ENCODE measurements at regions not wholly inside any gene's neighbourhood (a gene's known extent, or its start where the extent isn't known, plus 50 kb on each side); places are given as distances from the start of the nearest gene placed in this dataset.
"Not testable (repeated sequence)": the region's sequence is repeated elsewhere in the genome, so short reads cannot be mapped to it uniquely, and the experiment has no call there.

DNA sequence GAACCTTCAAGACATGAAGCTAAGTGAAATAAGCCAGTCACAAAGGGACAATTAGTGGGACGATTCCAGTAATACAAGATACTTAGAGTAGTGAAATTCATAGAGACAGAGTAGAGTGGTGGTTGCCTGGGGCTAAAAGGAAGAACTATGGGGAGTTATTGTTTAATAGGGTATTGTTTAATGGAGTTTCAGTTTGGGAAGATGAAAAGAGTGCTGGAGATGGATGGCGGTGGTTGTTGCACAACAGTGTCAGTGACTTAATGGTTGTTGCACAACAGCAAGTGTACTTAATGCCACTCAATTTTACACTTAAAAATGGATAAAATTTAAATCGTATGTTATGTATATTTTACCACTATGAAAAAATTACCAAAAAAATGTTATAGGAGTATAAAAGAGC is 209.7 kb upstream of the TENT5A start:
- DNase-seq (ENCODE audit: low read depth): no peak

DNA sequence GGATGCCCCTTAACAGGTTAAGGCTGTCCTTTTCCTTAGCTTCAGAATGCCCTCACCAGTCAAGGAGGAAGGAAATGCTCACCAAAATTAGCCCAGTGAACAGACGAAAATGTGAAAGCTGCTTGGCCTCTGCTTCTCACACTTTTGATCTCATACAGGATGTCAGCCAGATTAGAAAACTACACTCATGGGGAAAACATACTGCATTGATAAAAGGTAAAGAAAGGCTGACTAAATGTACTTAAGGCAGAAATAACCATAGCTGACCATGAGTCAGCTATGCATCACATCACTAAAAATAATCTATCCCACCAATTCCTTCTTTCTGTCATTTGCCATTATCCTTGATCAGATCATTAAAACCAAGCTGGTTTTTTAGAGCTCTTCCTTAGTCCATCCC is 198.4 kb upstream of the TENT5A start:
- peak; percentile 71 for DNase-seq (ENCODE audit: low read depth)

GRCh38 chr6:81948861-81949260 is 196.4 kb upstream of the TENT5A start:
- no peak for DNase-seq (ENCODE audit: low read depth)

DNA sequence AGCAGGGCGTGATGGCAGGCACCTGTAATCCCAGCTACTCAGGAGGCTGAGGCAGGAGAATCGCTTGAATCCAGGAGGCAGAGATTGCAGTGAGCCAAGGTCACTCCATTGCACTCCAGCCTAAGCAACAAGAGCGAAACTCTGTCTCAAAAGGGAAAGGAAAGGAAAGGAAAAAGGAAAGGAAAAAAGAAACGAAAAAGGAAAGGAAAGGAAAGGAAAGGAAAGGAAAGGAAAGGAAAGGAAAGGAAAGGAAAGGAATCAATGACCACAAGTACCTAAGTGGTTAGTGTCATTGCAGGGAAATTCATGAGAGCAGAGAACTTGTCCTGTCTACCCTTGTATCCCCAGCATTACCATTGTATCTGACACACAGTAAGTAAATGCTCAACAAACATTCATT is 195.7 kb upstream of the TENT5A start:
- DNase-seq (ENCODE audit: low read depth): not testable (repeated sequence)

GRCh38 chr6:81944661-81945060 is 192.2 kb upstream of the TENT5A start:
- DNase-seq (ENCODE audit: low read depth): no peak

DNA sequence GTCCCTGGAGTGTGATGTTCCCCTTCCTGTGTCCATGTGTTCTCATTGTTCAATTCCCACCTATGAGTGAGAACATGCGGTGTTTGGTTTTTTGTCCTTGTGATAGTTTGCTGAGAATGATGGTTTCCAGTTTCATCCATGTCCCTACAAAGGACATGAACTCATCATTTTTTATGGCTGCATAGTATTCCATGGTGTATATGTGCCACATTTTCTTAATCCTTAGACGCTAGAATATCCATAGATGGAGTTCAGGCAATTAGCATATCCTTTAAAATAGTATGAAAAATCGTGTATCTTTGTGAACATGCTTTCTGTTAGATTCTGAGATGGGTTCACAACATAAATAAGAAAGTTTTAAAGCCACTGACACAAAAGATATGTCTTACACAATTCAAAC is 190.4 kb upstream of the TENT5A start:
- not testable (repeated sequence) for DNase-seq (ENCODE audit: low read depth)

GRCh38 chr6:81942067-81942370 is 189.5 kb upstream of the TENT5A start:
- no peak for DNase-seq (ENCODE audit: low read depth)

DNA sequence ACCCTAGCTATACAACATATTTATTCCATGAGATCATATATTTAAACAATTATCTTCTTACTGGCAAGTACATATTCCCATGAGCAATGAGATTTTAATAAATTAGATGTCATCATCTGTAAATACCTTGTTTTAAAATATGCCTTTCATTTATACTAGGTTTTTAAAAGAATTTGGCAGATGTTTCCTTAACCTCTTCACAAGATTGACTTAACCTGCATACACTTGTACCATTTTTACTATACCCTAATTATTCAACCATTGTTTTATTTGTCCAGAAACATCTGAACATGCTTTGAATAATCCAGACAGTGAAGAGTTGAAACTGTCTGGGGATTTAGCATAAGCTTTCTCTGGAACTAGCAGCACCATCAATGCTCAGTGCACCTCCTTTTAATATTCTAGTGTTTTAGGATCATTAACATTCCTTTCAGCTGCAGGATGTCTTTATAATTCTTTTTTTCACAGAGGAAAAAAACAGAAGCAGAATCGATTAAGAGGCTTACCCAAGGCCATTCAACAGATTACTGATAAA is 188.0 kb upstream of the TENT5A start:
- no peak for DNase-seq (ENCODE audit: low read depth)

- no peak for DNase-seq (ENCODE audit: low read depth)
Measured at GRCh38 chr6:81939766-81940165, 187.3 kb upstream of the TENT5A start.

DNA sequence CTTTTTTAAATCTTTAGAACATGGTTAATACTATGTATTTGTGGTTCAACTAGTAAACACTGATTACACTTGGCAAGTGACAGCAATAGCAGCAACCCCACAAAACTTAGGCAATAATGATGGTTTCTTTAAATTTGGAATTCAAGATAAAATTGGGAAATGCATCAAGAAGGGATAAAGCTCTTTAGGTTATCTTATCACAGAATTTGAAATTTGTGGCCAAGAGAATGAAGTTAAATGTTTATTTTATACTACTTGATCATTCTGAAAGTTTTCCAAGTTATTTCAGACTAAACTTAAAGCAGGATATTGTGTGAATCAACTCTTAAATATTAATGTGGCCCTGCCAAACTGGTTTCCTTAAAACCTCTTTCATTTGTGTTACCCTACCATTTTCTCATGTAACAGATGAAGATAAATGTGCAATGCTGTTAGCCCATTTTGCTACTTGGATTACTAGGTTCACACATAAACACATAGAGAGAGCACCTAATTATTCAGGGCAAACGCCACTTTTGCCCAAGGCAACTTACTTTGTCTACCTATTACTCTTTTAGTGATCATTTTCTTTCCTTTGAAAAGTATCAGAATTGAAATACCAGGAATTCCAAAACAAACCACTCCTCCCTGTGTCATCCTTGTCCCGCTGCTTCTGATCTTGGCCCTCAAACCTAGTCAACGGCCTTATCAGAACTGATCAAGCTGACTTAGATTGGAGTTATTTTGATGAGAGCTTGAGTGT is 186.7 kb upstream of the TENT5A start:
- peak; percentile 38 for DNase-seq (ENCODE audit: low read depth)

DNA sequence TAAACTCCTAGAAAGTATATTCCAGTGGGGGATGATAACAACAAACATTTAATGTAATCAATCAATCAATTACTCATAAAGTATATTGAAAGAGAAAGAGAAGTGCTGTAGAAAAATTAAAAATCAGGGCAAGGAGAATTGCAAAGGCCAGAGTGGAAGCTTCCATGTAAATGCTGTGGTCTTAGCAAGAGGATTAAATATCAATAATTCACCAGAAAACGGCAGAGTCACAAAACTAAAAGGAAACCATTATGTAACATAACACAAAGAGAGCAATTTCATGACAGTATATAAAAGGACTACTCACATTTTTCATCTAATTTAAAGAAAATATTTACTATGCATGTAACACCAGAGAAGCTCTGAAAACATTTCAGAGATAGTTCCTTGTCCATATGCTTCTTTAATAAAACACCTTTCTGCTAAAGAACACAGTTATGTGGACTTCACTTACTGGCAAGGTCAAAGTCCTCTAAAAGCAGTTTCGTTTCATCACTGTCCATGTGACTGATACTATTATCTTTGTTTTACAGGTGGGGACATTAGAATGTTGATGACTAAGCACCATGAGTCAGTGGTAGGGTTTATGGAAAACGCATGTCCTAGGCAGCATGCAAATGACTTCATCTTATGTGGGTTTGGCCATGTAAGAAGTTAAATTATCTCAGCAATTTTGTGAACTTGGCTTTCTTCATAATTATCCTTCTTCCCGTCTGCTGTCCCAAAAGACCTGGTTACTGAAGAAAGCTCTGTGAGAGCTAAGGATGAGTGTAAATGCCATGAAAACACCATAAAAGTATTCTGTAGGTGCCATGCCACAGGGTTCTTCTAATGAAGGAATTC is 185.8 kb upstream of the TENT5A start:
- peak; percentile 99 for DNase-seq (ENCODE audit: low read depth)

GRCh38 chr6:81937296-81937937 is 184.9 kb upstream of the TENT5A start:
- peak; percentile 22 for DNase-seq (ENCODE audit: low read depth)

- no peak for DNase-seq (ENCODE audit: low read depth)
Measured at GRCh38 chr6:81934936-81935335, 182.5 kb upstream of the TENT5A start.

DNA sequence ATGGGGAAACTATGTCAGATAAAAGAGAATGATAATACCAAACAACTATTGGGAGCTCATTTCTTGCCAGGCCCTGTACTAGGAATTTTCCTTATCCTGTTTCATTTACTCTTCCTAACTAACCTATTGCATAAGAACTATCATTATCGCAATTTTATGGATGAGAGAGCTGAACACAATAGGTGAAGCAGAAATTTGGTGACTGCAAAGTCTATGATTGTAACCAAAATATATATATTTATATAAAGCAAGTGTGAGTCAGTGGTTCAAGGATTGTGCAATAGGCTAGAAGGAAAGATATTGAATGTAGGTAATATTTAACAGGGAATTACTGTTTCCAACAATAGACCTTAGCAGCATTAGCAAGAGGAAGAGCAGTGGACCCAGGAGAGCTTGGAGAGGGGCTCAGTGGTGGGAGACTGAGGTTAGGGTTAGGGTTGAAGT is 181.1 kb upstream of the TENT5A start:
- peak; percentile 11 for DNase-seq (ENCODE audit: low read depth)

- no peak for DNase-seq (ENCODE audit: low read depth)
Measured at GRCh38 chr6:81933089-81933488, 180.6 kb upstream of the TENT5A start.

GRCh38 chr6:81932448-81932847 is 180.0 kb upstream of the TENT5A start:
- not testable (repeated sequence) for DNase-seq (ENCODE audit: low read depth)

- no peak for DNase-seq (ENCODE audit: low read depth)
Measured at GRCh38 chr6:81929828-81930227, 177.3 kb upstream of the TENT5A start.

DNA sequence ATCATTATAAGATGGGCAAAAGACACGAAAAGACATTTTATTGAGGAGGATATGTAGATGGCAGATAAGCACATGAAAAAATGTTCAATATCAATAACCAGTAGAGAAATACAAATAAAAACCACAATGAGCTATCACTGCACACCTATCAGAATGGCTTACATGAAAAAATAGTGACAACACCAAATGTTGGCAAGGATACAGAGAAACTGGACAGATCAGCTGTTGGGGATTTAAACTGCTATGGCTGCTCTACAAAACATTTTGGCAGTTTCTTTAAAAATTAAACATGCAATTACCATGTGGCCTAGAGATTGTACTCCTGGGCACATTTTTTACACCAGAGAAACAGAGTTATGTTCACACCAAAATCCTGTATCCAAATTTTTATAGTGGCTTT is 172.7 kb upstream of the TENT5A start:
- no peak for DNase-seq (ENCODE audit: low read depth)

- no peak for DNase-seq (ENCODE audit: low read depth)
Measured at GRCh38 chr6:81909981-81910900, 157.8 kb upstream of the TENT5A start.

DNA sequence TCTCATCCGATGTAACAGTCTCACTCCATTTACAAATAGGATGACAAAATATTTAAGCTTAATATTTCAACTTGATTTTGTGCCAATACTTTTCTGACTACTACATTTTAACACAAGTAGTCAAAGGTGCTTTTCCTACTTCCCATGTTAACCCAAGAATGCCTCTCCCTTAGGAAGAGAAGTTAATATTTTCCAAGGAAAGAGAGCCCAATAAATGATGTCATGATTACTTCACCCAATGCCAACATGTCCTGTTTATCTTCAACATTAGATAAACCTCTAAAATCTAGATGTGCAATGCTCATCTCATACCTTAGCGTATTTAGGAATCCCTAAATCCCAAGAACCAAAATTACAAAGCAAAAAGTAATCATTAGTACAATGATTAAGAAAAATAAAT is 156.7 kb upstream of the TENT5A start:
- no peak for DNase-seq (ENCODE audit: low read depth)

GRCh38 chr6:81906709-81907204 is 154.3 kb upstream of the TENT5A start:
- no peak for DNase-seq (ENCODE audit: low read depth)

Measured in non-pigmented ciliary epithelial cell (primary cell).